HG02938 (cell line): ENCODE measurements at regions not wholly inside any gene's neighbourhood (a gene's known extent, or its start where the extent isn't known, plus 50 kb on each side); places are given as distances from the start of the nearest gene placed in this dataset.

ENCODE experiments used
- ATAC-seq: cut with Tn5 transposase; IDR thresholded peaks from one replicate; pipeline ENCODE4 v1.9.1; 2021; ENCODE audit warnings: mild to moderate bottlenecking, moderate library complexity; ENCODE audit not compliant: unreplicated experiment

- no peak for ATAC-seq
Observed at GRCh38 chr2:146229508-146230155, 1615.2 kb upstream of the ACVR2A start.

- ATAC-seq = peak; percentile 93
Observed at GRCh38 chr2:146228466-146229058, 1616.3 kb upstream of the ACVR2A start.

- ATAC-seq = peak; percentile 8
Observed at GRCh38 chr2:146228020-146228393, 1616.8 kb upstream of the ACVR2A start.

GRCh38 chr2:146227152-146228019, 1617.4 kb upstream of the ACVR2A start:
- no peak for ATAC-seq

- ATAC-seq = no peak
Observed at GRCh38 chr2:146226077-146226476, 1618.8 kb upstream of the ACVR2A start.

- ATAC-seq = no peak
Observed at GRCh38 chr2:146221826-146222225, 1623.0 kb upstream of the ACVR2A start.

- no peak for ATAC-seq
Observed at GRCh38 chr2:146220957-146221356, 1623.9 kb upstream of the ACVR2A start.

GRCh38 chr2:146214394-146214929, 1630.4 kb upstream of the ACVR2A start:
- no peak for ATAC-seq

- ATAC-seq = no peak
Observed at GRCh38 chr2:146213674-146214073, 1631.2 kb upstream of the ACVR2A start.

GRCh38 chr2:146212602-146213001, 1632.2 kb upstream of the ACVR2A start:
- ATAC-seq = no peak

GRCh38 chr2:146209842-146210275, 1635.0 kb upstream of the ACVR2A start:
- ATAC-seq = peak; percentile 92

GRCh38 chr2:146207901-146208300, 1636.9 kb upstream of the ACVR2A start:
- ATAC-seq = no peak

- ATAC-seq = no peak
Observed at GRCh38 chr2:146207417-146207816, 1637.4 kb upstream of the ACVR2A start.

- no peak for ATAC-seq
Observed at GRCh38 chr2:146203064-146203624, 1641.7 kb upstream of the ACVR2A start.

GRCh38 chr2:146193619-146194018, 1651.2 kb upstream of the ACVR2A start:
- no peak for ATAC-seq

GRCh38 chr2:146189541-146189940, 1655.3 kb upstream of the ACVR2A start:
- ATAC-seq = no peak

GRCh38 chr2:146173934-146174333, 1654.0 kb upstream of the ZEB2 start:
- ATAC-seq = no peak

GRCh38 chr2:146161256-146161882, 1641.5 kb upstream of the ZEB2 start:
- no peak for ATAC-seq

- ATAC-seq = no peak
Observed at GRCh38 chr2:146158072-146158674, 1638.3 kb upstream of the ZEB2 start.

- no peak for ATAC-seq
Observed at GRCh38 chr2:146147448-146148012, 1627.6 kb upstream of the ZEB2 start.
